ENCODE measurements at regions not wholly inside any gene's neighbourhood (a gene's known extent, or its start where the extent isn't known, plus 50 kb on each side); places are given as distances from the start of the nearest gene placed in this dataset.

DNA sequence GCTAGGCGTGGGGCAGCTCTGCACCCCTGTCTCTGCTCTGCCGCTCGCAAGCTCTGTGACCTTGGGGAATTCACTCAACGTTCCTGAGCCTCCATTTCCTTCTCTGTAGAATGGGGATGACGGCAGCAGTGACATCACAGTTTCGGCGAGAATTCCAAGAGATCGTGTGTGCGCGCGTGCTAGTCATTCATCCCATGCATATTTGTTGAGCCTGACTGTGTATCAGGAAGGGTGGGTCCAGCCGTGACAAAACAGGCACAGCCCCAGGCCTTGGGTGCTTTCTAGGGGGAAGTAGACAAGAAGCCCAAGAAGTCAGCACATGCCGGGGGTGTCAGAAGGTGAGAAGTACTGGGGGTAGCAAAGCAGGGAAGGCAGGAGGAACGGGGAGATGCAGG is 145.6 kb upstream of the NCOR2 start:
- TF ChIP-seq, protein P1, sequence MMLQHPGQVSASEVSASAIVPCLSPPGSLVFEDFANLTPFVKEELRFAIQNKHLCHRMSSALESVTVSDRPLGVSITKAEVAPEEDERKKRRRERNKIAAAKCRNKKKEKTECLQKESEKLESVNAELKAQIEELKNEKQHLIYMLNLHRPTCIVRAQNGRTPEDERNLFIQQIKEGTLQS (IDR thresholded peaks at IDR 0.05): no peak
- TF ChIP-seq, protein P2, sequence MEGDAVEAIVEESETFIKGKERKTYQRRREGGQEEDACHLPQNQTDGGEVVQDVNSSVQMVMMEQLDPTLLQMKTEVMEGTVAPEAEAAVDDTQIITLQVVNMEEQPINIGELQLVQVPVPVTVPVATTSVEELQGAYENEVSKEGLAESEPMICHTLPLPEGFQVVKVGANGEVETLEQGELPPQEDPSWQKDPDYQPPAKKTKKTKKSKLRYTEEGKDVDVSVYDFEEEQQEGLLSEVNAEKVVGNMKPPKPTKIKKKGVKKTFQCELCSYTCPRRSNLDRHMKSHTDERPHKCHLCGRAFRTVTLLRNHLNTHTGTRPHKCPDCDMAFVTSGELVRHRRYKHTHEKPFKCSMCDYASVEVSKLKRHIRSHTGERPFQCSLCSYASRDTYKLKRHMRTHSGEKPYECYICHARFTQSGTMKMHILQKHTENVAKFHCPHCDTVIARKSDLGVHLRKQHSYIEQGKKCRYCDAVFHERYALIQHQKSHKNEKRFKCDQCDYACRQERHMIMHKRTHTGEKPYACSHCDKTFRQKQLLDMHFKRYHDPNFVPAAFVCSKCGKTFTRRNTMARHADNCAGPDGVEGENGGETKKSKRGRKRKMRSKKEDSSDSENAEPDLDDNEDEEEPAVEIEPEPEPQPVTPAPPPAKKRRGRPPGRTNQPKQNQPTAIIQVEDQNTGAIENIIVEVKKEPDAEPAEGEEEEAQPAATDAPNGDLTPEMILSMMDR (IDR thresholded peaks at IDR 0.05; ENCODE audit: low read depth, low read length, missing input control): no peak
- TF ChIP-seq, protein P3, sequence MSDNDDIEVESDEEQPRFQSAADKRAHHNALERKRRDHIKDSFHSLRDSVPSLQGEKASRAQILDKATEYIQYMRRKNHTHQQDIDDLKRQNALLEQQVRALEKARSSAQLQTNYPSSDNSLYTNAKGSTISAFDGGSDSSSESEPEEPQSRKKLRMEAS (IDR thresholded peaks at IDR 0.05): no peak
- TF ChIP-seq TAF1 (conservative IDR thresholded peaks at IDR 0.05): no peak
- no peak for TF ChIP-seq HNF4A (conservative IDR thresholded peaks at IDR 0.05)
- TF ChIP-seq, protein P4, sequence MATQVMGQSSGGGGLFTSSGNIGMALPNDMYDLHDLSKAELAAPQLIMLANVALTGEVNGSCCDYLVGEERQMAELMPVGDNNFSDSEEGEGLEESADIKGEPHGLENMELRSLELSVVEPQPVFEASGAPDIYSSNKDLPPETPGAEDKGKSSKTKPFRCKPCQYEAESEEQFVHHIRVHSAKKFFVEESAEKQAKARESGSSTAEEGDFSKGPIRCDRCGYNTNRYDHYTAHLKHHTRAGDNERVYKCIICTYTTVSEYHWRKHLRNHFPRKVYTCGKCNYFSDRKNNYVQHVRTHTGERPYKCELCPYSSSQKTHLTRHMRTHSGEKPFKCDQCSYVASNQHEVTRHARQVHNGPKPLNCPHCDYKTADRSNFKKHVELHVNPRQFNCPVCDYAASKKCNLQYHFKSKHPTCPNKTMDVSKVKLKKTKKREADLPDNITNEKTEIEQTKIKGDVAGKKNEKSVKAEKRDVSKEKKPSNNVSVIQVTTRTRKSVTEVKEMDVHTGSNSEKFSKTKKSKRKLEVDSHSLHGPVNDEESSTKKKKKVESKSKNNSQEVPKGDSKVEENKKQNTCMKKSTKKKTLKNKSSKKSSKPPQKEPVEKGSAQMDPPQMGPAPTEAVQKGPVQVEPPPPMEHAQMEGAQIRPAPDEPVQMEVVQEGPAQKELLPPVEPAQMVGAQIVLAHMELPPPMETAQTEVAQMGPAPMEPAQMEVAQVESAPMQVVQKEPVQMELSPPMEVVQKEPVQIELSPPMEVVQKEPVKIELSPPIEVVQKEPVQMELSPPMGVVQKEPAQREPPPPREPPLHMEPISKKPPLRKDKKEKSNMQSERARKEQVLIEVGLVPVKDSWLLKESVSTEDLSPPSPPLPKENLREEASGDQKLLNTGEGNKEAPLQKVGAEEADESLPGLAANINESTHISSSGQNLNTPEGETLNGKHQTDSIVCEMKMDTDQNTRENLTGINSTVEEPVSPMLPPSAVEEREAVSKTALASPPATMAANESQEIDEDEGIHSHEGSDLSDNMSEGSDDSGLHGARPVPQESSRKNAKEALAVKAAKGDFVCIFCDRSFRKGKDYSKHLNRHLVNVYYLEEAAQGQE (IDR thresholded peaks at IDR 0.05): no peak
- no peak for TF ChIP-seq RAD21 (IDR thresholded peaks at IDR 0.05)
- no peak for TF ChIP-seq JUND (IDR thresholded peaks at IDR 0.05)
- TF ChIP-seq NR2F2 (IDR thresholded peaks at IDR 0.05): no peak
- no peak for TF ChIP-seq SP1 (IDR thresholded peaks at IDR 0.05)

Measured in liver (tissue), 3 donors.